ENCODE measurements at regions not wholly inside any gene's neighbourhood (a gene's known extent, or its start where the extent isn't known, plus 50 kb on each side); places are given as distances from the start of the nearest gene placed in this dataset.

DNA sequence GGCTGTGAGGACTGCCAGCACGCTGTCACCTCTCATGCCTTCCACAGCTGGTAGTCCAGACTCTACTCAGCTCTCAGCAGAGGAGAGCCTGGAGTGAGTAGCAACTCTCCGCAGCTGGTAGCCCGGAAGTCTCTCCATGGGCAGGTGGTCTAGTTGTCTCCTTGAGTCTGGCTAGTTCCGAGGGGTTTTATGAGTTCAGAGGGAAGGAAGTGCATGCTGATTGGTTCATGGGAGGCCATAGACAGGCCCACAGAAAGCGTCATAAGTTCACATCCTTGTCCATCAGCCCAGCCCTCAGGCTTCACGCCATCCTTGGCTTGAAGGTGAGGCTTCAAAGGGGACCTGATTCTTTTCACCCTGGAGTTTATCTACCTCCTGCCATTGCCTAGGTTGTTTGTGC, 2662.4 kb upstream of the PCDH20 start:
- TF ChIP-seq EZH2 (IDR thresholded peaks at IDR 0.05; ENCODE audit: borderline replicate concordance, low read depth, low read length, severe bottlenecking) (no peak), POLR2A (IDR thresholded peaks at IDR 0.05; ENCODE audit: low read depth, low read length) (no peak), JUN (IDR thresholded peaks at IDR 0.05; ENCODE audit: borderline replicate concordance, insufficient read depth, insufficient read length, low read depth) (no peak), POLR2AphosphoS5 (IDR thresholded peaks at IDR 0.05; ENCODE audit: insufficient read depth, low read depth, low read length) (no peak), MYC (IDR thresholded peaks at IDR 0.05; ENCODE audit: low read depth, low read length) (no peak), GATA2 (IDR thresholded peaks at IDR 0.05; ENCODE audit: insufficient read depth, insufficient read length, low read depth, low read length) (no peak), FOS (IDR thresholded peaks at IDR 0.05; ENCODE audit: borderline replicate concordance, insufficient read depth, low read length) (no peak)
- TF ChIP-seq, protein P1, sequence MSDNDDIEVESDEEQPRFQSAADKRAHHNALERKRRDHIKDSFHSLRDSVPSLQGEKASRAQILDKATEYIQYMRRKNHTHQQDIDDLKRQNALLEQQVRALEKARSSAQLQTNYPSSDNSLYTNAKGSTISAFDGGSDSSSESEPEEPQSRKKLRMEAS (IDR thresholded peaks at IDR 0.05; ENCODE audit: insufficient read depth, insufficient read length) = no peak
- TF ChIP-seq, protein P2, sequence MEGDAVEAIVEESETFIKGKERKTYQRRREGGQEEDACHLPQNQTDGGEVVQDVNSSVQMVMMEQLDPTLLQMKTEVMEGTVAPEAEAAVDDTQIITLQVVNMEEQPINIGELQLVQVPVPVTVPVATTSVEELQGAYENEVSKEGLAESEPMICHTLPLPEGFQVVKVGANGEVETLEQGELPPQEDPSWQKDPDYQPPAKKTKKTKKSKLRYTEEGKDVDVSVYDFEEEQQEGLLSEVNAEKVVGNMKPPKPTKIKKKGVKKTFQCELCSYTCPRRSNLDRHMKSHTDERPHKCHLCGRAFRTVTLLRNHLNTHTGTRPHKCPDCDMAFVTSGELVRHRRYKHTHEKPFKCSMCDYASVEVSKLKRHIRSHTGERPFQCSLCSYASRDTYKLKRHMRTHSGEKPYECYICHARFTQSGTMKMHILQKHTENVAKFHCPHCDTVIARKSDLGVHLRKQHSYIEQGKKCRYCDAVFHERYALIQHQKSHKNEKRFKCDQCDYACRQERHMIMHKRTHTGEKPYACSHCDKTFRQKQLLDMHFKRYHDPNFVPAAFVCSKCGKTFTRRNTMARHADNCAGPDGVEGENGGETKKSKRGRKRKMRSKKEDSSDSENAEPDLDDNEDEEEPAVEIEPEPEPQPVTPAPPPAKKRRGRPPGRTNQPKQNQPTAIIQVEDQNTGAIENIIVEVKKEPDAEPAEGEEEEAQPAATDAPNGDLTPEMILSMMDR (IDR thresholded peaks at IDR 0.05; ENCODE audit: extremely low read depth in 1 of 2, insufficient read depth in 1 of 2, low read depth in 1 of 2, low read length in 2 of 2) = no peak

Measured in endothelial cell of umbilical vein (primary cell).